GM18867 (cell line): ENCODE measurements at regions not wholly inside any gene's neighbourhood (a gene's known extent, or its start where the extent isn't known, plus 50 kb on each side); places are given as distances from the start of the nearest gene placed in this dataset.

Experiments used
- ATAC-seq: cut with Tn5 transposase; IDR thresholded peaks from one replicate; pipeline ENCODE4 v1.9.1; 2021; ENCODE audit warnings: mild to moderate bottlenecking, moderate library complexity; ENCODE audit not compliant: unreplicated experiment

DNA sequence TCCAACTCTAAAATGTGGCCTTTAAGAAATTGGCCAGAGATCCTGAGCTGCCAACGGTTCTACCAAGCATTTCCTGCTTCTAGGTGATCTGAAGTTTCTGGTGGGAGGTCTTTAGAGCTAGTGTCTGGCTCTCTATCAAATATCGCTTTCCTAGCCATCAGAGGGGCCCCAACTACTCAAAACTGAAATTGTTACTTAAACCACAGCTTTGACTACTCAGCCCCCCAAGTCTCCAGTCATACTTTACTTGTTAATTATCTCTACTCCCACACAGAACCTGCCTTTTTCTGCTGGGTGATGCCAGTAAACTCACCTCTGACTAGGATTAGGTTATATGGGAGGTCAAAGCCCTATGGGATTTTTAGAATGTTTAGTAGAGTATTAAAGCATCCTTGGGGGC, 95.1 kb downstream of the FASLG start:
- no peak for ATAC-seq

DNA sequence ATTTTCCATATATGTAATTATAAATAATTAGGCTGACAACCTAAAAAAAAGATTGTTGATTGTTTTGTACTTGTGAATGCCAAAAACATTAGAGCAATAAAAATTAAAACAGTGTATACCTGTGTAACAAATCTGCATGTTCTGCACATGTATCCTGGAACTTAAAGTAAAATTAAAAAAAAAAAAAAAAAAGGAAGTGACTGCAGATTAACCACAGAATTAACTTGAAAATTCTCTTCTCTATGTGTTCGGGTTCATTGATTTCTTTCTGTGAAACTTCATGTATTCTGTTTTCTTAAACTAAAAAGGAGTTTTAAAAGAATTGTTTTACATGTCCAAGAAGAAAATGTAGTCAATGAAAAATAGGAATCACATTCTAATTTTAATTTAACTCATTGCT, 95.7 kb downstream of the FASLG start:
- no peak for ATAC-seq

DNA sequence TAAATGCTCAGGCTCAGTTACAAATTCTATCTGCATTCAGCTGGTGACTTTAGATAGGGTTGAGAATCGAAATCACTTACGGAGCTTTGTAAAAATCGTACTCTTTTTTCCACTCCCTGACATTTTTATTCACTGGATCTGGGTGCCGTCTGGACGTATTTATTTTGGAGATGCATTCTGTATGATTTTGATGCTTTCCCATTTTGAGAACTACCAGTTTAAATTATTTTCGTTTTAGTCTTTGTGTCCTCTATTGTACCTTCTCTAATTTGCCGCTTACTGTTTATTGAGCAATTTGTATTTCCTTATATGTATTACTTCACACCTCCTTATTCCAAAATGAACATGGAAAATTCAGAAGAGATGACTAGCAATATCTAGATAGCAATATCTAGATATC, 96.2 kb downstream of the FASLG start:
- ATAC-seq: no peak

DNA sequence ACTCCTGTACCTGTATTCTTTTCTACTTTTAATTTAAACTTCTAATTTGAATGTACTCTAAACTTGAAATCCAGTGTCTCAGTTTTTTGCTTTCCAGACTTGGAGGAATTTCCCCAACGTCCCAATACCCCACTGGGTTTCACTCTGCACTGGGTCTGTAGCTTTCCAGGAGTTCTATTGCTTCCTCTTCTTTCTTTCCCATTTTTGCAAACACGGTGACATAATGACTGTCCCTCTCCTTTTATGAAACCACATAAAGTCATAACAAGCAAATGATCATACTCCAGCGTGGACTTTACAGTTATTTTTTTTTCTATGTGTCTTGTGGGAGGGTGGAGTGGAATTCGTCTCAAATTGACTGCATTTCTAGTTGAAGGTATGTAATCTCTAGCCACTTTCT, 97.1 kb downstream of the FASLG start:
- no peak for ATAC-seq

DNA sequence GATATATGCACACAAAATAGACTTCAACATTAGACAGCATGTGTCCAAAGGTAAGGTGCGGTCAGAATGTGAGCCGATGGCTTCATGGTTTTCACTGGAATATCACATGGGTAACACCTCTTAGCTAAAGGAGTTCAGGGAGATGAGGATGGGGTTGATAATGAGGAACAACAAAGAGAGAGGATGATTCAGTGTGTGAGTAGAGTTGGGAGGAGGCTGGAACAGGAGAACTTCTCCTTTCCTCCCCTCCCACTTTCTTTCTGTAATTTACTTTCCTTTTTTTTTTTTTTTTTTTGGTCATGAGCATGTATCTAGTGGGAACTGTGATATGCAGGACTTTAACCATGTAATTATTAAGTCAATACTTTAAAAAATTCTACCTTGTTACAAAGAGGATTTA, 99.4 kb downstream of the FASLG start:
- no peak for ATAC-seq

DNA sequence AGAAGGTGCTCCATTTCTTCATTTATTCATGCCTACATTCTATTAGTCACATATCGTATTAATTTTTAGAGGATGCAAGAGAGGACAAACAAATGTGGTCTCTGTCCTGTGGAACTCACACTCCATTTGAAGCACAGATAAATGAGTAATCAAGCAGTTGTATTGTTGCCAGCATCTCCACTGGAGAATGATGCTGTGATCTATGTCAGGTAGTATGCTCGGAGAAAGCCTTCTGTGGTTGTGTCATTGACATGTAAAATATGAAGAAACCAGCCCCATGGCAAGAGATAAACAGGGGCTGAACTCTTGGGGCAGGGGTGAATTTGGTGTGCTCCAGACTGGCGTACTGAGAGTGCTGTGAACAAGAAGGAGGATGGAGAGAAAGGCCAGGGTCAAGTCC, 101.2 kb downstream of the FASLG start:
- ATAC-seq: no peak

DNA sequence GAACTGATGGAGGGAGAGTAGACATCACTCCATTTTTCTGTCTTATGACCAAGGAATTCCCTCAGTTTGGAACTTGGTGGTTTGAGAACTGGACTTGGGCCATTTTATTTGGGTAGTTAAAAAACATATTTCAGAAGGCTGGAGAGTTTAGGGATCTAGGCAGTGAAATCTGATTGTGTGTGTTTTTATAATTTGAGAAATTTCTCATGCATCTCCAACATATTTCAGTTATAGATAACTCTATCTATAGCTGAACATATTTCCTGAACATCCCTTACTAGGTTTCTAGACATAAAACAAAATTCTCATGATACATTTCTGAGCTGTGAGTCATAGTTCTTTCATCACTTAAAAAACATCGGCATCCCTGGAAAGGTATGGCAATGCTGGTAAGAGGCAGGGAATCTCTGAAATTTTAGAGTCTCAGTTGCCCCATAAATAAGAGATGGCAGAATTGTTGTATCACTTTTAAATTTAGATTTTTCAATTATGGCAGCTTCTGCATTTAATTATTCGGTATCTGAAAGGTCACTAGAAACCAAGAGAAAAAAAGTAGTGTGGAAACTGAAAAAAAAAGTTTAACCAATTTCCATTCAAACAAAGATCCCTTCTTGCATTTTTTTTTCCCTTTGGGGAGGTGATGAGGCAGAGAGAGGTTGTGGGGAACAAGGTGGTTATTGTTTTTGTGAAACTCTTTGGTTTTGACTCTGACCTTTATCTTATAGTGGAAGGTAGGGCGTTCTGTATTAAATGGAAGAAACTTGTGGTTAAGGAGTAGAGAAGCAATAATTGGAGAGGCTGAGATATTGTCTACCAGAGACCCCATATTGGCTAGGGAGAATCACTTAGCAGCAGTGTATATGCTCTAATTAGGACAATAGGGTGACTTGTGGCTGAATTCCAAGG, 102.9 kb downstream of the FASLG start:
- no peak for ATAC-seq

DNA sequence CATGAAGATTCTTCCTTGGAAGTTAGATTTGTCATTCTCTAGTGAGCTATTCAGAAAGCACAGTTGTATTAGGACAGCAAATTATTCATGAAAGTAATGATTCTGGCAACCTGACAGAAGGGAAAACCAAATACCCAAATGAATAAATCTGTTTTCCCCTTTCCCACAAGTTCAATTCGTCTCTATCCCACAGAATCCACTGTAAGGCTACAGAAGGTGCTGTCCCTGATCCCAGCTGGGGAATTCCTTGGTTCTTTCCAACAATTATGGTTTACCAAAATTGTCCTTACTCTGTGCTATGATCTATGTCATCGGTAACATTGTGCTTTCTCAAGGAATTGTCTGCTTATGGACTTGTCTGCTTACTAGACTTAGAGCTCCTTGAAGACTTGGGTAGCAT, 104.2 kb downstream of the FASLG start:
- ATAC-seq: no peak

DNA sequence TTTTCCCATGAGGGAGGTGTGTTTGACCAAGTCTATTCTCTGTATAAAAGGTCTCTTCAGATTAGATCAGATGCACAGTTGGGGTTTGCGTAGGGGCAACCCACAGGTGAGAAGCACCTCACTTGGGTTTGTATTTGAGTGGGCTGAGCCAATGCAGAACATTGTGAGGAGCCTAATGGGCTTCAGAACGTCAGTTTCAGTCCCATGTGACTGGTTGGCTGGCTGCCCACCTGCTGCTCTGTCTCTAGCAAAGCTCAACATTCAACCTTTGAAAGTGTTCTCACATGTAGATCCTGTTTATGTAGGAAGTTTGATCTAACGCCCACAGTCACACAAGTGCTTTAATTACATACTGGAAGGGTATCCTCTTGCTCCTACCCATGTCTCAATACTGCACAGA, 105.5 kb downstream of the FASLG start:
- ATAC-seq: no peak

DNA sequence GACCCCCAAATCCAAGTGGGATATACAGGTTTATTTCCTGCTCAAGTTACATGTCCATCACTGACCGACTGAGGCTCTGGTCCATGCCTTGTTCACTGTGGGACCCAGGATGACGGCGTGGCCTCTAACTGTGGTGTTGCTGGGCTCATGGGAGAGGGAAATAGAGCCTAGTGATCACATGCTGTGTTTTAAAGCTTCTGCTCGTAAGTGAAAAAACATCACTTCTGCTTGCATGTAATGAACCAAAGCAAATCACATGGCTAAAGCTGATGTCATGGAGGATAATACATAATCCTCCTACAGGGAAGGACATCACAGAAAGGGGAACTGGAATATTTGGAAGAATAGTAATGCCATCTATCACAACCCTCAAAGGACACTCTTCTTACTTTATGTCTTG, 107.6 kb downstream of the FASLG start:
- no peak for ATAC-seq

DNA sequence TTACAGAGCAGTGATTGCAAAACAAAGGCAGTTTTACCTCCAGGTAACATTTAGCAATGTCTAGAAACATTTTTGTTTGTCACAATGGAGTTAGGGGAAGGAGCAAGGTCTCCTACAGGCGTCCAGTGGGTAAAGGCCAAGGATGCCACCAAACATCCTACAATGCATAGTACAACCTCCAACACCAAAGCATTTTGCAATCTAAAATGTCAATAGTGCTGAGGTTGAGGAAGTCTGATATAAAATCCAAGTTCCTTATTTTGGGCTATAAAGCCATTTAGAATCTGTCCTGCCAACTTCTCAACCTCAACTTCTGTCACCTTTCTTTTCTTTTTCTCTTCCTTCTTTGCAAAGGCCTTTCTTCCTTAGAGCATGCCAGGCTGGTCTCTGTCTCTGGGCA, 111.2 kb downstream of the FASLG start:
- ATAC-seq: no peak

DNA sequence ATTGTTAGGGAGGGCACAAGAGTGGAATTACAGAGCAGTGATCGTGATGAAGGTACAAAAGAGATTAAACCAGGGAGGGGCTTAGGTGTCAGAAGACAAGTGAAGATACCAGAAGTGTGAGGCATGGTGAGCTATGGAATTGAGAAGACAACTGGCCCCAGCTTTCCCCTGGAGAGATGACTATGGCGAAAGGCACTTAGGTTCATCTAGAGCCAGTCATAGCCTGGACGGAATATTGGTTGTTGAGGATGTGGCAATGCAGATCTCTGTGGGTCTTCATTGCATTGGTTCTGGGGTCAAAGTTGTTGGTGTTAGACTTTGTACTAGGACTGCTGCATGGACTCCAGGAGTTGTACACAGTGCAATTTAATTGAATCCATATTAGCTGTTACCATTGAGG, 115.7 kb downstream of the FASLG start:
- no peak for ATAC-seq

DNA sequence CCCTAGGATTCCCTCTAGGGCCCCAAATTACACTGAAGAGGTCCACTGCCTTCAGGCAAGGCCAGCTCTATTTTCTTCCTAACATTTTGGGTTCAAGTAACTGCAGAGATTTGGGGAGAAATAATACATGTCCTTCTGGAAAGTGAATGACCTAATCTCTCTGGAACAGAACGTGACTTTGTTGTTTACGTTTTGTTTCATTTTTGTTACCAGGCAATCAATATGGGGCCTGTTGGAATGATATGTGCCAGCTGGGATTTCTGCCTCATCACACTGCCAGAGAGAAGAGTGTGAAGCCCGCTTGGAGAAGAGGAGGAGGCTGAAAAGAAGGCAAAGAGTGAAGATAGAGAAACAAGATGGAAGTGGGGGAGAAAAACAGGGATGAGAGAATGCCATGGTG, 116.7 kb downstream of the FASLG start:
- no peak for ATAC-seq

DNA sequence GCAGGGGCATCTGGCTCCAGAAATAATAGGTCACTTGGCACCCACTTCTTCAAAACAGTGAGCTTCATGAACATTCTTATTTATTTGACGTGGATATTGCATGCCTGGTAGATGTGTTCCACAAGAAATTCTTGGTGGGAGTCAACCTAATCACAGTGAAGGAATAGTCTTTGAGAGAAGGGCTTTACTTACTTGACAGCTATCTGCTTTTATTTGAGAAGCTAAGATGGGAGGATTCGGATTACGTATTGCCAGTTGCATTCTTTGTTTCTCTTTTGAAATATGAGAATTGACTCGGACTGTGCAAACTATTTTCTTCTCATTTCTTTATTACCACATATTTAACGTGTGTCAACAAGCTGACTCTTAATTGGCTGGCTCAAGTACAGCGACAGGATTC, 117.2 kb downstream of the FASLG start:
- no peak for ATAC-seq

DNA sequence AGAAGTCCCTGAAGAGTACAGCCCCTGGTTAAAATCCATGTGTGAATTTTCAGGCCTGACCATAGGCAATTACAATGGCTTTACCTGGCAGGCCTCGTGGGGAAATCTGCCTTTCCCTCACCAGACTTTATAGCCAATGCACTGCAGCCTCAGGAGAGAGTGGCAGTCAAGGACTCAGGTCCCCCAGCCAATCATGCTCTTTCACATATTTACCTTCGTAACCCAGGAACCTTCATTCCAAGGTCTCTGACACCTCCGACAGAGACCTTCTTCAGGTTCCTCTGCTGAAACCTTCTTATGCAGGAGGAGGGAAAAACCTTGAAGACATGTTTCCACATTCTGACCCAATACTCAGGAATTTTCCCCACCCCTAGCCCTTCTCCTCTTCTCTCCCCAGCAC, 118.9 kb downstream of the FASLG start:
- no peak for ATAC-seq

DNA sequence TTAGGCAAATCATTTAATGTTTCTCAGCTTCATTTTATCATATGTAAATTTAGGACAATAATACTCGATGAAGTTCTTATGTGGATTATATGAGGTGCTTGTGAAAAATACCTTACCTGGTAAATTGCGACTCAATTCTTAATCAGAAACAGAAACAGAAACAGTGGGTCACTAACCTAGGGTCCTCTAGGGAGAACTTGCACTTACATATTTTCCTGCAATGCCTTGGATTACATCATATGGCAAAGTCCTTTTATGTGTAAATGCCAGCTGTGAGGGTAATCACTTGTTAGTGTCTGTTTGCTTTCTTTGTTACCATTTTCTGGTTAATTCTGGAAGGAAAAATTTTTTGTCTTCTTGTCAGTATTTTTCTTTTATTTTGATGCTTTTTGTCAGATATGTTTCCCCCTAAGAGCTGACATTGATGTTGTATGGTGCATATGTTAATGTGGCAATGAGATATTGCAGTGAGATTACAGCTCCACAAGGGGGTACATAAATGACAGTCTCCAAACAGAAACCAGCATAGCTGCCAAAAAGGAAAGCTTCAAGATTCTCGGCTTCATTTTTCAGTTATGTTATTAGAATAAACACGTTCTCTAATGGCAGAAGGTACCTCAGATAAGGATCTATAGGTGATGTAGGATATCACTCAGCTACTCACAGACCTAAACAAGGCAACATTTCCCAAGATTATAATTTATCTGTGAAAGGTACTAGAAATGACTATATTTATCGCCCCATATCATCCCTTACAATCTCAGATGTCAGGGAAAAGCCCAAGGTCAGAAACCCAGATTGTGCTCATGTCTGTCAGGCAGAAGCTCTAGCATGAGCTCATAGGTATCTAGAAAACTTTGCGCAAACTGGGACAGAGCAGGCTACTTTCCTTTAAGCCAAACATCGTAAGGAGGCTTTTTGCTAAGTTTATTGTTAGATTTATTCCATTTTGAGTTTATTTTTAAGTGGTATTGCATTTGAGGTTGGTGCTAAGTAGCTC, 119.9 kb downstream of the FASLG start:
- peak; percentile 64 for ATAC-seq

DNA sequence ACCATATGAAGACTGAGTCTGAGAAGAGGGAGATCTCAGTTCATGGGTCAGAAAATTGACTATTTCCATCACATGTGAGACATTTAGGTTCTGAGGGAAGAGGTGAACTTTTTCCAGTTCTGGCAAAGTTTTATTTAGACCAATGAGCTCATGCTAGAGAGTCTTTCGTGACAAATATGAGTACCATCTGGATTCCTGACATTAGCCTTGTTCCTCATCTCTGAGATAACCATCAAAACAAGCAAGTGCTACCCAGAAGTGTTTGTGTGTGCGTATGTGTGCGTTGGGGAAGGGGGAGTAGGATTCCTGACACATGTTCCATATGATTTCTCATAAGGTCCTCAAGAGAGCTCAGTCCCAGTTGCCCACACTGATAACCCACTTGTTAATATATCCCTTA, 120.6 kb downstream of the FASLG start:
- no peak for ATAC-seq

DNA sequence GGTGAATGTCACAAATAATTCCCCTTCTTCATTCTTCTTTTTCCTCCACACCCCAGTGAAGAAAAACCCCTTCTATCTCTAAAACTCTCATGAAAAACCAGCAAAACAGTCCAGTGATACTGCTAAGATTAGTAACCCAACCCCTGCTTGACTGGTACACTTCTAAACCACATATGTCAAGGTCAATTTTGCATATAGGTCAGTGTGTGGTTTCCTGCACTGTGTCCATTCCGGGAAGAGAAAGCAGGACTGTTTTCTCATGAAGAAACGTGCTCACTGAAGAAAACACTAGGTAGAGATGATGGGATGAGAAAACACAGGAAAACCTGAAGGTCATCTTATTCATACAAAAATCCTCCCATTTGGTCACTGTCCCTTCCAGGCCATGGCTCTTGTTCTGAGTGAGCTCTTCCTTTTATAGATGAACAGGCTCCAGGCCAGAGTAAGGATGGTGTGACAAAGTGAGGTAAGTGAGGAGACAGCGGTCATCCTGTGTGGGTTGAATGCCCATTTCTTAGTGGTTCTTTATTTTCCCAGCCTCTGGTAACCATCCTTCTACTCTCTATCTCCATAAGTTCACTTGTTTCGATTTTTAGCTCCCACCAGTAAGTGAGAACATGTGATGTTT, 122.7 kb downstream of the FASLG start:
- peak; percentile 79 for ATAC-seq

DNA sequence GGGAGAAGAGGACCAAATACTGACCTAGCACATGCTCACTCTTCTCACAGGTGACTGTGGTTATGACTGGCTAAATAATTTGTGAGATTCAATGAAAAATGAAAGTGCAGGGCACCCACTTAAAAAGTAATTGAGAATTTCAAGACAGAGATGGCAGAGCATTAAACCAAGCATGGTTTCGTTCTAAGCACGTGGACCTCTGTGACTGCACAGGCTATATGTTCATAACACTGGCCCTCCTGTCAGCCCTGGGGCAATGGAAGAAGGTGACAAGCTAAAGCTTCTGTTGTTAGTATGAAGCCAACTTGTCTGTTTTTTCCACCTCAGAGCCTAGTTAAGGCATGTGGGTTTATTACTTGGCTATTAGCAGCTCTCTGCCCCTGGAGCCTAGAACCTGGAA, 130.9 kb downstream of the FASLG start:
- no peak for ATAC-seq

DNA sequence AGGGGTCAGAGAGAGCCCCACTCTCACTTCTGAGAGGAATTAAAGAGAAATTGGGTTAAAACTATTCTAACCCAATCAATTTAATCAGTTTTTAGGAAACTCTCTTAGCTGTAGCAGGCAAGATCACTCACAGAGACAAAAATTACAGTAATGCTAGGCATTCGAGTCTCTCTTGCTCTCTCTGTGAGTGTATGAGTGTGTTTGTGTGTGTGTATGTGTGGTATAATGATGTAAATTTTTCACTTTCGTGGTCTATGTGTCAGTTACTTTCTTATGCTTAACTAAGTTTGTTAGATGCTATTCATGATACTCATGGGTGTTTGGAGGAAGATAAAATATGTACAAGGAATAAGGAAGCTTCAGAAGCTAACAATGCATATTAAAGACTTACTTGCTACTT, 131.3 kb downstream of the FASLG start:
- ATAC-seq: no peak

DNA sequence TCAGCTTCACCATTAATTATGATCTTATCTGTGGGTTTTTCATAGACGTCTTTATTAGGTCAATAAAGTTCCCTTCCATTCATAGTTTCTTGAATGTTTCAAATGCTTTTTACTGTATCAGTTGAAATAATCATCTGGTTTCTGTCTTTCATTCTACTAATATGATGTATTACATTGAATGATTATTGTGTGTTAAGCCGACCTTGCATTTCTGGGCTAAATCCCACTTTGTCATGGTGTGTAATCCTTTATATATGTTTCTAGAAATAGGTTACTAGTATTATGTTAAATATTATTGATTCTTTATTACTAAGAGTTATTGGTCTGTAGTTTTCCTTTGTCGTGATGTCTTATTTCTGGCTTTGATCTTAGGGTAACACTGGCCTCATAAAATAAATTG, 134.9 kb downstream of the FASLG start:
- no peak for ATAC-seq
